H9 (cell line): ENCODE measurements at regions not wholly inside any gene's neighbourhood (a gene's known extent, or its start where the extent isn't known, plus 50 kb on each side); places are given as distances from the start of the nearest gene placed in this dataset.
A peak's percentile ranks its signal among the peaks of the same experiment; 100 is the strongest.

Experiments
- DNase-seq: peaks from one replicate; pipeline ENCODE4 v3.0.0-alpha.2; 2017
- H2AFZ ChIP-seq: one replicate; pipeline ENCODE4 v1.6.1; 2013; ENCODE audit warnings: mild to moderate bottlenecking, low read length, control low read depth, moderate library complexity
- H2AK5ac ChIP-seq: 2 replicates; pipeline ENCODE4 v1.6.1; 2013; ENCODE audit warnings: low read length, control low read depth, mixed read lengths; ENCODE audit not compliant: insufficient read length
- H2BK120ac ChIP-seq: one replicate; pipeline ENCODE4 v1.6.1; 2013; ENCODE audit warnings: low read depth, mild to moderate bottlenecking, low read length, control low read depth, inconsistent platforms; ENCODE audit not compliant: poor library complexity, severe bottlenecking
- H2BK12ac ChIP-seq: 2 replicates; pipeline ENCODE4 v1.6.1; 2013; ENCODE audit warnings: low read length, control low read depth, mixed read lengths, low read depth; ENCODE audit not compliant: insufficient read length
- H2BK15ac ChIP-seq: 2 replicates; pipeline ENCODE4 v1.6.1; 2013; ENCODE audit warnings: low read depth, low read length, control low read depth
- H2BK20ac ChIP-seq: one replicate; pipeline ENCODE4 v1.6.1; 2013; ENCODE audit warnings: low read depth, mild to moderate bottlenecking, low read length, control low read depth, inconsistent platforms; ENCODE audit not compliant: poor library complexity, severe bottlenecking
- H2BK5ac ChIP-seq: 2 replicates; pipeline ENCODE4 v1.6.1; 2013; ENCODE audit warnings: low read length, control low read depth, mixed read lengths; ENCODE audit not compliant: insufficient read length
- H3K14ac ChIP-seq: 2 replicates; pipeline ENCODE4 v1.6.1; 2013; ENCODE audit warnings: low read length, control low read depth; ENCODE audit not compliant: insufficient read depth
- H3K18ac ChIP-seq: 2 replicates; pipeline ENCODE4 v1.6.1; 2013; ENCODE audit warnings: low read depth, mild to moderate bottlenecking, mixed read lengths, low read length, control low read depth; ENCODE audit not compliant: insufficient read length
- H3K23ac ChIP-seq: 2 replicates; pipeline ENCODE4 v1.6.1; 2013; ENCODE audit warnings: low read length, control low read depth, mixed read lengths, low read depth; ENCODE audit not compliant: insufficient read length
- H3K23me2 ChIP-seq: 2 replicates; pipeline ENCODE4 v1.6.1; 2013; ENCODE audit warnings: low read depth, mild to moderate bottlenecking, mixed read lengths, low read length, control low read depth; ENCODE audit not compliant: insufficient read length, poor library complexity, severe bottlenecking
- H3K27ac ChIP-seq: 2 replicates; pipeline ENCODE4 v1.5.1; 2013; ENCODE audit warnings: low read length, control low read depth, mixed read lengths, low read depth; ENCODE audit not compliant: insufficient read length
- H3K27me3 ChIP-seq: 2 replicates; pipeline ENCODE4 v1.6.1; 2013; ENCODE audit warnings: low read length, control low read depth, inconsistent platforms; ENCODE audit not compliant: insufficient read depth
- H3K4ac ChIP-seq: 2 replicates; pipeline ENCODE4 v1.6.1; 2013; ENCODE audit warnings: low read depth, mild to moderate bottlenecking, control low read depth, inconsistent platforms, low read length, moderate library complexity
- H3K4me1 ChIP-seq: 2 replicates; pipeline ENCODE4 v1.6.1; 2013; ENCODE audit warnings: low read length, control low read depth, inconsistent platforms; ENCODE audit not compliant: insufficient read depth
- H3K4me2 ChIP-seq: 2 replicates; pipeline ENCODE4 v1.6.1; 2013; ENCODE audit warnings: low read length, control low read depth, mixed read lengths; ENCODE audit not compliant: insufficient read length, insufficient read depth
- H3K56ac ChIP-seq: 2 replicates; pipeline ENCODE4 v1.6.1; 2013; ENCODE audit warnings: low read depth, mild to moderate bottlenecking, mixed read lengths, low read length, control low read depth; ENCODE audit not compliant: insufficient read length
- H3K79me1 ChIP-seq: 2 replicates; pipeline ENCODE4 v1.6.1; 2013; ENCODE audit warnings: low read depth, mild to moderate bottlenecking, moderate library complexity, low read length, control low read depth, inconsistent platforms; ENCODE audit not compliant: insufficient read depth, poor library complexity, severe bottlenecking
- H3K79me2 ChIP-seq: 2 replicates; pipeline ENCODE4 v1.6.1; 2013; ENCODE audit warnings: low read length, control low read depth, inconsistent platforms; ENCODE audit not compliant: insufficient read depth
- H3K9ac ChIP-seq: 2 replicates; pipeline ENCODE4 v1.6.1; 2013; ENCODE audit warnings: low read length, control low read depth, mixed read lengths; ENCODE audit not compliant: insufficient read length; ENCODE audit errors: extremely low read depth
- H3K9me3 ChIP-seq: one replicate; pipeline ENCODE4 v1.6.1; 2013; ENCODE audit warnings: low read depth, low read length, inconsistent platforms; ENCODE audit not compliant: control insufficient read depth
- H3T11ph ChIP-seq: one replicate; pipeline ENCODE4 v1.6.1; 2013; ENCODE audit warnings: mild to moderate bottlenecking, low read length, control low read depth, inconsistent platforms
- H4K20me1 ChIP-seq: one replicate; pipeline ENCODE4 v1.6.1; 2013; ENCODE audit not compliant: control insufficient read depth, insufficient read length, insufficient read depth
- H4K5ac ChIP-seq: 2 replicates; pipeline ENCODE4 v1.6.1; 2013; ENCODE audit warnings: low read depth, mild to moderate bottlenecking, mixed read lengths, low read length, control low read depth; ENCODE audit not compliant: insufficient read length
- H4K8ac ChIP-seq: replicated peaks from 2 replicates; pipeline ENCODE4 v1.6.1; 2013; ENCODE audit warnings: low read length, control low read depth, mixed read lengths, low read depth; ENCODE audit not compliant: insufficient read length
- H4K91ac ChIP-seq: 2 replicates; pipeline ENCODE4 v1.6.1; 2013; ENCODE audit warnings: low read depth, mild to moderate bottlenecking, moderate library complexity, mixed read lengths, low read length, control low read depth; ENCODE audit not compliant: insufficient read length
- H3K27ac Mint-ChIP-seq, 3 experiments: 2 replicates in 2 of 3; 3 replicates in 1 of 3; pipeline ENCODE4 v1.8.0; 2020 to 2021; ENCODE audit warnings: mixed read lengths in 3 of 3, mild to moderate bottlenecking in 1 of 3, moderate library complexity in 1 of 3
- H3K27me3 Mint-ChIP-seq: 2 replicates; pipeline ENCODE4 v1.8.0; 2021; ENCODE audit warnings: low read depth, mild to moderate bottlenecking, moderate library complexity, mixed read lengths
- H3K36me3 Mint-ChIP-seq, 3 experiments: 2 replicates in 2 of 3; 3 replicates in 1 of 3; pipeline ENCODE4 v1.8.0; 2020 to 2021; ENCODE audit warnings: low read depth in 3 of 3, mixed read lengths in 3 of 3; ENCODE audit not compliant: insufficient read depth in 1 of 3
- H3K4me1 Mint-ChIP-seq, 2 experiments: 2 replicates each; pipeline ENCODE4 v1.8.0; 2020; ENCODE audit warnings: mixed read lengths in 2 of 2
- H3K4me3 Mint-ChIP-seq, 2 experiments: 2 replicates in 1 of 2; 3 replicates in 1 of 2; pipeline ENCODE4 v1.8.0; 2020 to 2021; ENCODE audit warnings: mild to moderate bottlenecking in 2 of 2, mixed read lengths in 2 of 2, moderate library complexity in 1 of 2
- H3K9me3 Mint-ChIP-seq, 2 experiments: 2 replicates in 1 of 2; 3 replicates in 1 of 2; pipeline ENCODE4 v1.8.0; 2020; ENCODE audit warnings: mild to moderate bottlenecking in 2 of 2, mixed read lengths in 2 of 2, moderate library complexity in 1 of 2
- WGBS: extraction: QIAGEN DNeasy Blood & Tissue Kit; methylation state at CpG from one replicate; pipeline ENCODE4 v1.1.7; 2013; ENCODE audit warnings: missing lambda C conversion rate, low lambda C conversion rate, mixed read lengths; ENCODE audit not compliant: insufficient read length; ENCODE audit errors: extremely low coverage; 5-methylcytosine and 5-hydroxymethylcytosine counted together
- TF ChIP-seq, protein P1 (sequence below): fragments of 200-600 bp; sonication (generic); conservative IDR thresholded peaks from 3 replicates; pipeline ENCODE4 v1.8.0; 2021; ENCODE audit warnings: antibody characterized with exemption, mild to moderate bottlenecking

DNA sequence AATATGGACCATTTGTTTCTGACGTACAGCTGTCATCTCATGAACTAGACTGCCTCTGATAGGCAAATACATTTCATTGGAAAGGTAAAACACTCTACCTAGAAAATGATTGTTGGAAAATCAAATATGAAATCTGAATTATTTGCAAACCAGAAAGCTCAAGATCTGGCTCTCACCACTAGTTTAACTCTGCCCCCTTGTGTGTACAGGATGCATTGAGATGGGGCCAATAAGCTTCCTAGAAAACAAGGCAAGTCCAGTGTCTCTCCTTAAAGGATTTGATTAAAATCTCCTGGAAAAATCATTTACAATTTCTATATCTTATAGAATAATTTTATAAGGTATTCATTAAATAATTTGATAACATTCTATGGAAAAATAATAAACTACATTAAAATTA, 311.9 kb upstream of the ANKH start:
- Histone ChIP-seq H3K9ac (no peak overlapping the region), H3K23ac (no peak overlapping the region), H4K91ac (no peak overlapping the region), H2BK15ac (no peak overlapping the region), H2BK20ac (no peak overlapping the region), H3K18ac (no peak overlapping the region), H3K4me1 (no peaks in the 10 kb centered on the region), H3K27ac (no peak overlapping the region), H2BK12ac (no peak overlapping the region), H2AFZ (no peak overlapping the region), H3K9me3 (no peaks in the 10 kb centered on the region), H4K8ac (no peak overlapping the region), H4K5ac (no peak overlapping the region), H2AK5ac (no peak overlapping the region), H2BK120ac (no peak overlapping the region), H4K20me1 (no peaks in the 10 kb centered on the region), H3K23me2 (no peaks in the 10 kb centered on the region), H3K56ac (no peak overlapping the region), H3K4ac (no peak overlapping the region), H2BK5ac (no peak overlapping the region), H3K14ac (no peak overlapping the region), H3K27me3 (no peaks in the 10 kb centered on the region), H3K79me2 (no peaks in the 10 kb centered on the region), H3K79me1 (no peaks in the 10 kb centered on the region), H3T11ph (no peak overlapping the region), H3K4me2 (no peak overlapping the region)
- peaks cover 0 to 2% of the 10 kb centered on the region in 2 experiments; a peak in 1 of 5 replicates for H3K9me3 Mint-ChIP-seq
- TF ChIP-seq, protein P1, sequence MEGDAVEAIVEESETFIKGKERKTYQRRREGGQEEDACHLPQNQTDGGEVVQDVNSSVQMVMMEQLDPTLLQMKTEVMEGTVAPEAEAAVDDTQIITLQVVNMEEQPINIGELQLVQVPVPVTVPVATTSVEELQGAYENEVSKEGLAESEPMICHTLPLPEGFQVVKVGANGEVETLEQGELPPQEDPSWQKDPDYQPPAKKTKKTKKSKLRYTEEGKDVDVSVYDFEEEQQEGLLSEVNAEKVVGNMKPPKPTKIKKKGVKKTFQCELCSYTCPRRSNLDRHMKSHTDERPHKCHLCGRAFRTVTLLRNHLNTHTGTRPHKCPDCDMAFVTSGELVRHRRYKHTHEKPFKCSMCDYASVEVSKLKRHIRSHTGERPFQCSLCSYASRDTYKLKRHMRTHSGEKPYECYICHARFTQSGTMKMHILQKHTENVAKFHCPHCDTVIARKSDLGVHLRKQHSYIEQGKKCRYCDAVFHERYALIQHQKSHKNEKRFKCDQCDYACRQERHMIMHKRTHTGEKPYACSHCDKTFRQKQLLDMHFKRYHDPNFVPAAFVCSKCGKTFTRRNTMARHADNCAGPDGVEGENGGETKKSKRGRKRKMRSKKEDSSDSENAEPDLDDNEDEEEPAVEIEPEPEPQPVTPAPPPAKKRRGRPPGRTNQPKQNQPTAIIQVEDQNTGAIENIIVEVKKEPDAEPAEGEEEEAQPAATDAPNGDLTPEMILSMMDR, result peak; percentile 61
- no CpG with 5 or more reads among the region's 1 CpG for WGBS
- H3K36me3 Mint-ChIP-seq, result no peaks in the 10 kb centered on the region
- no peak overlapping the region for H3K27ac Mint-ChIP-seq
- H3K4me3 Mint-ChIP-seq, result no peak overlapping the region
- no peaks in the 10 kb centered on the region for H3K27me3 Mint-ChIP-seq
- DNase-seq, result no peak
- 0 out of 4 replicates have a peak, but pooled peaks cover 0 to 3% of the 10 kb centered on the region in 2 experiments for H3K4me1 Mint-ChIP-seq
